SJSA1 (cell line): ENCODE measurements at regions not wholly inside any gene's neighbourhood (a gene's known extent, or its start where the extent isn't known, plus 50 kb on each side); places are given as distances from the start of the nearest gene placed in this dataset.
"Not testable (repeated sequence)": the region's sequence is repeated elsewhere in the genome, so short reads cannot be mapped to it uniquely, and the experiment has no call there.

Experiments used
- DNase-seq, 2 experiments: peaks; one replicate each; pipeline ENCODE4 v3.0.0-alpha.2; 2015 to 2020; ENCODE audit warnings: low spot score in 2 of 2, low read depth in 1 of 2
- H3K27ac ChIP-seq: fragments of 250-450 bp; sonication (Bioruptor Pico); 2 replicates; pipeline ENCODE4 v1.5.1; 2020; ENCODE audit warnings: mild to moderate bottlenecking, moderate library complexity
- H3K27me3 ChIP-seq: fragments of 250-450 bp; sonication (Bioruptor Pico); replicated peaks from 2 replicates; pipeline ENCODE4 v1.5.1; 2020; ENCODE audit warnings: mild to moderate bottlenecking, moderate library complexity
- H3K36me3 ChIP-seq: fragments of 250-450 bp; sonication (Bioruptor Pico); 2 replicates; pipeline ENCODE4 v1.5.1; 2020; ENCODE audit warnings: mild to moderate bottlenecking
- H3K4me1 ChIP-seq: fragments of 250-450 bp; sonication (Bioruptor Pico); replicated peaks from 2 replicates; pipeline ENCODE4 v1.6.1; 2021; ENCODE audit warnings: mild to moderate bottlenecking
- H3K4me3 ChIP-seq: fragments of 250-450 bp; sonication (Bioruptor Pico); 2 replicates; pipeline ENCODE4 v1.5.1; 2020; ENCODE audit warnings: mild to moderate bottlenecking
- H3K9me3 ChIP-seq: fragments of 250-450 bp; sonication (Bioruptor Pico); replicated peaks from 2 replicates; pipeline ENCODE4 v1.5.1; 2020; ENCODE audit warnings: mild to moderate bottlenecking

GRCh38 chr3:26074080-26074479 is 284.2 kb downstream of the OXSM start:
- Histone ChIP-seq H3K9me3 (no peaks in the 10 kb centered on the region), H3K36me3 (no peaks in the 10 kb centered on the region), H3K27me3 (no peaks in the 10 kb centered on the region), H3K27ac (no peak overlapping the region), H3K4me1 (no peaks in the 10 kb centered on the region), H3K4me3 (no peak overlapping the region)
- DNase-seq = no peak

DNA sequence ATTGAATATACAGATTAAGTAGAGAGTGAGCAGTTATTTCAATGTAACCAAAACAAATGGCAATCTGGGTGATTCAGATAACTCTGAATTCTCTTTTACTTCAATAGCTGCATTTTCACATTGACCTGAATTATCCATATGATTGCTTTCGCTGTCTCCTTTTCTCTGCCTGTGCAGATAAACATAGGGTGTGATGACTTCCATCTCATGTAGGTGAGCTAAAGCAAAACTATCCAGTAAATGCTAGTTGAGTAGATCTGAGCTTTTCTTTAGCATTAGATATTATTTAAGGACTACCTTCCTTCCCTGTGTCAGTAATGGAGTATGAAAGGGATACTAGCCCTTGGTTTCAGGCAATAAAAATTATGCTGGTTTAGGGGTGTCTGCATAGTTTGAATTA is 288.6 kb downstream of the OXSM start:
- Histone ChIP-seq H3K27ac (no peak overlapping the region), H3K9me3 (no peaks in the 10 kb centered on the region), H3K36me3 (no peaks in the 10 kb centered on the region), H3K4me3 (no peak overlapping the region), H3K4me1 (no peaks in the 10 kb centered on the region), H3K27me3 (no peaks in the 10 kb centered on the region)
- DNase-seq = no peak

- Histone ChIP-seq H3K4me3 (no peak overlapping the region), H3K4me1 (no peaks in the 10 kb centered on the region), H3K27me3 (no peaks in the 10 kb centered on the region), H3K9me3 (no peaks in the 10 kb centered on the region), H3K36me3 (no peaks in the 10 kb centered on the region), H3K27ac (no peak overlapping the region)
- DNase-seq = no peak
Observed at GRCh38 chr3:26081166-26081565, 291.3 kb downstream of the OXSM start.

DNA sequence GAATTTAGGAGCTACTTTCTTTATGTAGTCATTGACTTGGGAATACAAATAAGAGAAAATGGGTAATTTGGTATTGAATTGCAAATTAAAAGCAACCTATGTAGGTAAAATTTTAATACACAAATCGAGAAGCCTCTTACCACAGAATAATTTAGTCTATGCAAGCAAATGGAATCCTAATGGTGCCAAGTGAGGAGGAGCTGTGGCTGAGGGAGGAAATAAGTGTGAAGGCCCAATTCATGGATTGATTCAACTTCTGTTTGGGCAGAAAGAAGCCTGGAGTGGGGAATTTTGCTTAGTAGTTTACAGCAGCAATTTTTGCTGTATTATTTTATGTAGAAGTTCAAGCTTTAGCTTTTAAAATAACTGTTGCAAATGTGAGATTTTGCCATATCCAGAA is 291.9 kb downstream of the OXSM start:
- Histone ChIP-seq H3K27ac (no peak overlapping the region), H3K4me1 (no peaks in the 10 kb centered on the region), H3K36me3 (no peaks in the 10 kb centered on the region), H3K27me3 (no peaks in the 10 kb centered on the region), H3K9me3 (no peaks in the 10 kb centered on the region), H3K4me3 (no peak overlapping the region)
- DNase-seq = no peak

GRCh38 chr3:26082911-26083310 is 293.0 kb downstream of the OXSM start:
- no peaks in the 10 kb centered on the region for H3K36me3 ChIP-seq
- H3K27ac ChIP-seq = no peak overlapping the region
- H3K4me1 ChIP-seq = no peaks in the 10 kb centered on the region
- no peak for DNase-seq
- no peaks in the 10 kb centered on the region for H3K27me3 ChIP-seq
- H3K9me3 ChIP-seq = no peaks in the 10 kb centered on the region
- no peak overlapping the region for H3K4me3 ChIP-seq

GRCh38 chr3:26084629-26085028 is 294.7 kb downstream of the OXSM start:
- Histone ChIP-seq H3K36me3 (no peaks in the 10 kb centered on the region), H3K9me3 (no peaks in the 10 kb centered on the region), H3K27me3 (no peaks in the 10 kb centered on the region), H3K4me3 (no peak overlapping the region), H3K27ac (no peak overlapping the region), H3K4me1 (no peaks in the 10 kb centered on the region)
- DNase-seq = no peak

DNA sequence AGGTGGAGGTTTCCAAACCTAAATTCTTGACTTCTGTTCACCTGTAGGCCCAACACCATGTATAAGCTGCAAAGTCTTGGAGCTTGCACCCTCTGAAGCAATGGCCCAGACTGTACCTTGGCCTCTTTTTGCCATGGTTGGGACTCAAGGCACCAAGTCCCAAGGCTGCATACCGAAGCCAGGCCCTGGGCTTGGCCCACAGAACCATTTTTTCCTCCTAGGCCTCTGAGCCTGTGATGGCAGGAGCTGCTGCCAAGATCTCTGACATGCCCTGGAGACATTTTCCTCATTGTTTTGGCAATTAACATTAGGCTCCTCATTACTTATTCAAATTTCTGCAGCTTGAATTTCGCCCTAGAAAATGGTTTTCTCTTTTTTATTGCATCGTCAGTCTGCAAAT is 297.9 kb downstream of the OXSM start:
- no peak overlapping the region for H3K4me3 ChIP-seq

DNA sequence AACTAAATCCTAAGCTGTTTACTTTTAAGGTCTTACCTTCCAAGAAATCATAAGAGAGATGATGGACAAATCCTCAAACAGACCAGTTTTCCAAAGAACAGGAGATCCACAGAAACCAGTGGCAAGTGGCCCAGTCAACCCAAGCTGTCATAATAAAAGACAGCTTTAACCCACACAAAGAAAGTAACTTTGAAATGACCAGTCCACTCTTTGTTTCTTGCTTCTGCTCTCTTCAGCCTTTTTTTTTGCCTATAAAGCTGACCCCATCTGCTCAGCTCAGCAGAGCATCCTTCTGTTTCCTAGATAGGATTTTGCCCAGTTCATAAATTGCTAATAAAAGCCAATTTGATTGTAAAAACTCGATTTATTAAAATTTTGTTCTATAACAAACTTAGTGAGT is 299.4 kb downstream of the OXSM start:
- Histone ChIP-seq H3K27ac (no peak overlapping the region), H3K9me3 (no peaks in the 10 kb centered on the region), H3K36me3 (no peaks in the 10 kb centered on the region), H3K27me3 (no peaks in the 10 kb centered on the region), H3K4me3 (no peak overlapping the region), H3K4me1 (no peaks in the 10 kb centered on the region)
- no peak for DNase-seq

More for the DNA sequence above, 297.9 kb downstream of the OXSM start:
- Histone ChIP-seq H3K36me3 (no peaks in the 10 kb centered on the region), H3K9me3 (no peaks in the 10 kb centered on the region), H3K4me1 (no peaks in the 10 kb centered on the region), H3K27ac (no peak overlapping the region), H3K27me3 (no peaks in the 10 kb centered on the region)
- DNase-seq = no peak

- no peaks in the 10 kb centered on the region for H3K36me3 ChIP-seq
- DNase-seq = no peak
- H3K4me1 ChIP-seq = no peaks in the 10 kb centered on the region
- no peaks in the 10 kb centered on the region for H3K27me3 ChIP-seq
- H3K9me3 ChIP-seq = no peaks in the 10 kb centered on the region
- no peak overlapping the region for H3K4me3 ChIP-seq
- H3K27ac ChIP-seq = no peak overlapping the region
Observed at GRCh38 chr3:26090589-26090988, 300.7 kb downstream of the OXSM start.

DNA sequence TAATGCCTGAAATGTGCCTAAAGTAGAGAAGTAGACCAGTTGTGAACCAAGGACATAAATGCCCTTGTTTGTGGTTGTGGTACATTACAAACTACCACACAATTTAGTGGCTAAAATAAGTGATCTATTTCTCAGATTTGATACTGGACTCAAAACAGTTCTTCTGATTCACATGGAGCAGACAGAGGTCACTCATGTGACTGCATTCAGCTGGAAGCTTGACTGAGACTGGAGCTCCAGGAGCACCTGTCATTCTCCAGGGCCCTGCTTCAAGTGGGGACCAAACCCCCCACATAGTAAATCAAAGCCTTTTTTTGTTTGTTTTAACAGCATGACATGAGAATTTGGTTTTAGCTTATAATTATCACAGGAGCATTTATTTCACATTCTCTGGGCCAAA is 301.2 kb downstream of the OXSM start:
- no peaks in the 10 kb centered on the region for H3K4me1 ChIP-seq
- no peaks in the 10 kb centered on the region for H3K36me3 ChIP-seq
- H3K27me3 ChIP-seq = no peaks in the 10 kb centered on the region
- no peak for DNase-seq
- no peak overlapping the region for H3K27ac ChIP-seq
- no peaks in the 10 kb centered on the region for H3K9me3 ChIP-seq
- no peak overlapping the region for H3K4me3 ChIP-seq

DNA sequence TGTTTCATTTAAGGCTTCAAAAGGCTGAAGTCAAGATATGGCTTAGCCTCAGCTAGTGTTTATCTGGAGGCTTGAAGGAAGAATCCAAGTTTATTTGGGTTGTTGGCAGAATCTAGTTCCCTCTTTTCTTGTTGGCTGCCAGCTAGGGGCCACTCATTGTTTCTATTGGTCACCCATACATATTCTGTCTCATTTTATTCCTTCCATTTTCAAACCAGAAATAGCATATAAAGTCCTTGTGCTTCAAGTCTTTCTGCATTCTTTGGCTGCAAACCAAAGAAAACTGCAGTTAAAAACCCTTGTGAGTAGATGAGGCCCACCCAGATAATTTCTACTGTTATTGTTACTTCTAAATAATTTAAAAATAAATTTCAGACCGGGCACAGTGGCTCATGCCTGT is 301.7 kb downstream of the OXSM start:
- no peak for DNase-seq

GRCh38 chr3:26097111-26097510 is 307.2 kb downstream of the OXSM start:
- H3K9me3 ChIP-seq, H3K27ac ChIP-seq, H3K36me3 ChIP-seq, DNase-seq, H3K4me1 ChIP-seq, H3K27me3 ChIP-seq, H3K4me3 ChIP-seq: not testable (repeated sequence)

More for the DNA sequence above, 301.7 kb downstream of the OXSM start:
- no peaks in the 10 kb centered on the region for H3K9me3 ChIP-seq
- no peaks in the 10 kb centered on the region for H3K27me3 ChIP-seq
- no peaks in the 10 kb centered on the region for H3K36me3 ChIP-seq
- H3K4me3 ChIP-seq = no peak overlapping the region
- no peak overlapping the region for H3K27ac ChIP-seq
- H3K4me1 ChIP-seq = no peaks in the 10 kb centered on the region

- no peaks in the 10 kb centered on the region for H3K4me1 ChIP-seq
- no peak overlapping the region for H3K4me3 ChIP-seq
- no peaks in the 10 kb centered on the region for H3K9me3 ChIP-seq
- no peaks in the 10 kb centered on the region for H3K36me3 ChIP-seq
- peak in 1 of 2 experiments; percentile 9 for DNase-seq
- H3K27me3 ChIP-seq = no peaks in the 10 kb centered on the region
- H3K27ac ChIP-seq = no peak overlapping the region
Observed at GRCh38 chr3:26099692-26100091, 309.8 kb downstream of the OXSM start.

DNA sequence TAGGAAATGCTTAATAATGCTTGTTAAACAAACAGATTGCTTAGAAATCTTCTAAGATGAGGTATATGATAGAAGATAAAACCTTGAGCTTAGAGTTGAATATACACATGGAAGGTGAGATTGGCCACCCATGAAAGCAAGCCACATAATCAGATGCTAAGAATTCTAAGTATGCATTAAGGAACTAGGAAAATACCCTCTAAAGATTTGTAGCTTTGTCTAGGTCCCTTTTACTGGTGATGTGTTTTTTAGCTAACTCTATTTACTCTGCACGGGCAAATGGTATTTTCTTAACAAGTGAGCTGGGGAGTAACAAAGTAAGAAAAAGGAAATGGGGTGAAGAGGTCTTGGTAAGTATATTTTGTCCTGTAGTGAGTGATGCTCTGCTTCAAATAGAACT is 310.3 kb downstream of the OXSM start:
- Histone ChIP-seq H3K4me3 (no peak overlapping the region), H3K27me3 (no peaks in the 10 kb centered on the region), H3K4me1 (no peaks in the 10 kb centered on the region), H3K36me3 (no peaks in the 10 kb centered on the region), H3K27ac (no peak overlapping the region), H3K9me3 (no peaks in the 10 kb centered on the region)
- DNase-seq = no peak

DNA sequence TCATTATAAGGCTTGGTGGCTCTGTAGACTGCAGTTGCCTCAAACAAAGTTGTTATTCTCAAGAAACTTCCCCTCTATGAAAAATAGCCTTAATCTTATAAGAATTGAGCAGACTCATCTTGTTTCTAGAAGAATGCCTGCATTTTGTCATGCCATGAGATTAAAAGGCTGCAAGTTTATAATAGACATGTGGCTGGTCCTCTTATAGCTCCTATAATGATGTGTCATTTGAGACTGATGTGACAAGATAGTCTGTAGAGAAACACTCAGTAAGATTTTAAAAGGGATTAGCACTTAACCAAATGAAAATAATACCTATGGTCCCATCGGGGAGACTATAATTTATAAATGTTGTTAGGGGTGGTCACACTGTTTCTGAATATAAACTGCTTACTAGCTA is 312.5 kb downstream of the OXSM start:
- no peak for DNase-seq
- no peak overlapping the region for H3K4me3 ChIP-seq
- H3K27ac ChIP-seq = no peak overlapping the region
- H3K4me1 ChIP-seq = no peaks in the 10 kb centered on the region
- H3K27me3 ChIP-seq = no peaks in the 10 kb centered on the region
- H3K9me3 ChIP-seq = no peaks in the 10 kb centered on the region
- H3K36me3 ChIP-seq = no peaks in the 10 kb centered on the region
